ENCODE measurements at regions not wholly inside any gene's neighbourhood (a gene's known extent, or its start where the extent isn't known, plus 50 kb on each side); places are given as distances from the start of the nearest gene placed in this dataset.

- TF ChIP-seq POLR2A (IDR thresholded peaks at IDR 0.05) (no peak), CTCF (IDR thresholded peaks at IDR 0.05) (no peak)
- Histone ChIP-seq H3K36me3 (no peaks in the 10 kb centered on the region), H3K9me3 (peaks cover 0 to 38% (median 4%) of the 10 kb centered on the region in 12 donors), H3K27ac (no peak overlapping the region), H3K27me3 (no peaks in the 10 kb centered on the region), H3K4me1 (no peaks in the 10 kb centered on the region), H3K4me3 (no peak overlapping the region)
- peak; percentile 98 to 100 (median 100) for ATAC-seq
- intact Hi-C loops (cut with DNase I): no loop called here
- peak in 4 of 5 donors; percentile 34 to 64 (median 54) for DNase-seq
- 47 to 88% (median 73%) methylated on average over 2 of the region's 2 CpGs for WGBS, 4 donors
These were observed 1053.2 kb upstream of the GBE1 start for GRCh38 chr3:82814660-82815059.

- Histone ChIP-seq H3K4me1 (no peaks in the 10 kb centered on the region), H3K27me3 (no peaks in the 10 kb centered on the region), H3K4me3 (no peak overlapping the region), H3K36me3 (no peaks in the 10 kb centered on the region), H3K27ac (no peak overlapping the region), H3K9me3 (peaks cover 0 to 16% (median 2%) of the 10 kb centered on the region in 12 donors)
- ATAC-seq: no peak
- DNase-seq: peak in 1 of 5 donors; percentile 47
- no peak for TF ChIP-seq CTCF (IDR thresholded peaks at IDR 0.05)
- TF ChIP-seq POLR2A (IDR thresholded peaks at IDR 0.05): no peak
- 93 to 95% (median 94%) methylated on average over 23 of the region's 23 CpGs for WGBS, 4 donors
- intact Hi-C loops (cut with DNase I): no loop called here
These were observed 1046.3 kb upstream of the GBE1 start for GRCh38 chr3:82807781-82808180.

GRCh38 chr3:82802501-82802900 is 1041.1 kb upstream of the GBE1 start:
- WGBS, 4 donors: 54 to 64% (median 59%) methylated on average over 2 of the region's 2 CpGs
- H3K27ac ChIP-seq: no peak overlapping the region
- no peaks in the 10 kb centered on the region for H3K27me3 ChIP-seq
- H3K4me3 ChIP-seq: no peak overlapping the region
- H3K36me3 ChIP-seq: no peaks in the 10 kb centered on the region
- ATAC-seq: no peak
- TF ChIP-seq POLR2A (IDR thresholded peaks at IDR 0.05) (no peak), CTCF (IDR thresholded peaks at IDR 0.05) (no peak)
- intact Hi-C loops (cut with DNase I): no loop called here
- H3K9me3 ChIP-seq: no peaks in the 10 kb centered on the region
- no peaks in the 10 kb centered on the region for H3K4me1 ChIP-seq
- no peak for DNase-seq

GRCh38 chr3:82800248-82800647 is 1038.8 kb upstream of the GBE1 start:
- no peaks in the 10 kb centered on the region for H3K9me3 ChIP-seq
- no peaks in the 10 kb centered on the region for H3K4me1 ChIP-seq
- ATAC-seq (no peak), DNase-seq (no peak)
- intact Hi-C loops (cut with DNase I): no loop called here
- H3K36me3 ChIP-seq: no peaks in the 10 kb centered on the region
- no peaks in the 10 kb centered on the region for H3K27me3 ChIP-seq
- H3K27ac ChIP-seq: no peak overlapping the region
- no peak for TF ChIP-seq CTCF (IDR thresholded peaks at IDR 0.05)
- TF ChIP-seq POLR2A (IDR thresholded peaks at IDR 0.05): no peak
- no peak overlapping the region for H3K4me3 ChIP-seq

All from heart left ventricle (tissue), 16 donors.